ENCODE measurements at regions not wholly inside any gene's neighbourhood (a gene's known extent, or its start where the extent isn't known, plus 50 kb on each side); places are given as distances from the start of the nearest gene placed in this dataset.

GRCh38 chr6:144346719-144347447 lies 61.7 kb downstream of the UTRN start:
- in situ Hi-C loops (cut with HindIII; ENCODE audit: low pct_unique_long_range_greater_than_20kb, low sequenced_read_pairs): no loop called here
- TF ChIP-seq JUND (IDR thresholded peaks at IDR 0.05; ENCODE audit: low read depth): no peak
- DNase-seq (ENCODE audit: low read depth in 1 of 2, low spot score in 1 of 2): no peak

- in situ Hi-C loops (cut with HindIII; ENCODE audit: low pct_unique_long_range_greater_than_20kb, low sequenced_read_pairs): no loop called here
- no peak for DNase-seq (ENCODE audit: low read depth in 1 of 2, low spot score in 1 of 2)
- TF ChIP-seq JUND (IDR thresholded peaks at IDR 0.05; ENCODE audit: low read depth): no peak
Measured at GRCh38 chr6:144347448-144347759, 62.3 kb downstream of the UTRN start.

- in situ Hi-C loops (cut with HindIII; ENCODE audit: low pct_unique_long_range_greater_than_20kb, low sequenced_read_pairs): no loop called here
- no peak for TF ChIP-seq JUND (IDR thresholded peaks at IDR 0.05; ENCODE audit: low read depth)
- no peak for DNase-seq (ENCODE audit: low read depth in 1 of 2, low spot score in 1 of 2)
Measured at GRCh38 chr6:144347933-144348332, 62.8 kb downstream of the UTRN start.

- TF ChIP-seq JUND (IDR thresholded peaks at IDR 0.05; ENCODE audit: low read depth): no peak
- in situ Hi-C loops (cut with HindIII; ENCODE audit: low pct_unique_long_range_greater_than_20kb, low sequenced_read_pairs): no loop called here
- DNase-seq (ENCODE audit: low read depth in 1 of 2, low spot score in 1 of 2): no peak
Measured at GRCh38 chr6:144349690-144350527, 64.8 kb downstream of the UTRN start.

- in situ Hi-C loops (cut with HindIII; ENCODE audit: low pct_unique_long_range_greater_than_20kb, low sequenced_read_pairs): no loop called here
- TF ChIP-seq JUND (IDR thresholded peaks at IDR 0.05; ENCODE audit: low read depth): no peak
Measured at GRCh38 chr6:144350528-144350880, 65.4 kb downstream of the UTRN start.

GRCh38 chr6:144351379-144352127 lies 66.4 kb downstream of the UTRN start:
- in situ Hi-C loops (cut with HindIII; ENCODE audit: low pct_unique_long_range_greater_than_20kb, low sequenced_read_pairs): no loop called here
- TF ChIP-seq JUND (IDR thresholded peaks at IDR 0.05; ENCODE audit: low read depth): no peak
- DNase-seq (ENCODE audit: low read depth in 1 of 2, low spot score in 1 of 2): no peak

More at GRCh38 chr6:144350528-144350880, 65.4 kb downstream of the UTRN start:
- no peak for DNase-seq (ENCODE audit: low read depth in 1 of 2, low spot score in 1 of 2)

GRCh38 chr6:144352331-144352730 lies 67.2 kb downstream of the UTRN start:
- no peak for DNase-seq (ENCODE audit: low read depth in 1 of 2, low spot score in 1 of 2)
- in situ Hi-C loops (cut with HindIII; ENCODE audit: low pct_unique_long_range_greater_than_20kb, low sequenced_read_pairs): no loop called here
- no peak for TF ChIP-seq JUND (IDR thresholded peaks at IDR 0.05; ENCODE audit: low read depth)

- in situ Hi-C loops (cut with HindIII; ENCODE audit: low pct_unique_long_range_greater_than_20kb, low sequenced_read_pairs): no loop called here
- TF ChIP-seq JUND (IDR thresholded peaks at IDR 0.05; ENCODE audit: low read depth): no peak
- DNase-seq (ENCODE audit: low read depth in 1 of 2, low spot score in 1 of 2): no peak
Measured at GRCh38 chr6:144353871-144354314, 68.8 kb downstream of the UTRN start.

GRCh38 chr6:144359783-144360182 lies 74.6 kb downstream of the UTRN start:
- no peak for TF ChIP-seq JUND (IDR thresholded peaks at IDR 0.05; ENCODE audit: low read depth)
- in situ Hi-C loops (cut with HindIII; ENCODE audit: low pct_unique_long_range_greater_than_20kb, low sequenced_read_pairs): no loop called here
- DNase-seq (ENCODE audit: low read depth in 1 of 2, low spot score in 1 of 2): no peak

- TF ChIP-seq JUND (IDR thresholded peaks at IDR 0.05; ENCODE audit: low read depth): no peak
Measured at GRCh38 chr6:144360401-144360800, 75.3 kb downstream of the UTRN start.

GRCh38 chr6:144361016-144361415 lies 75.9 kb downstream of the UTRN start:
- DNase-seq (ENCODE audit: low read depth in 1 of 2, low spot score in 1 of 2): no peak
- in situ Hi-C loops (cut with HindIII; ENCODE audit: low pct_unique_long_range_greater_than_20kb, low sequenced_read_pairs): no loop called here
- no peak for TF ChIP-seq JUND (IDR thresholded peaks at IDR 0.05; ENCODE audit: low read depth)

More at GRCh38 chr6:144360401-144360800, 75.3 kb downstream of the UTRN start:
- DNase-seq (ENCODE audit: low read depth in 1 of 2, low spot score in 1 of 2): peak in 1 of 2 experiments; percentile 60
- in situ Hi-C loops (cut with HindIII; ENCODE audit: low pct_unique_long_range_greater_than_20kb, low sequenced_read_pairs): no loop called here

GRCh38 chr6:144362042-144363018 lies 77.2 kb downstream of the UTRN start:
- in situ Hi-C loops (cut with HindIII; ENCODE audit: low pct_unique_long_range_greater_than_20kb, low sequenced_read_pairs): no loop called here
- no peak for DNase-seq (ENCODE audit: low read depth in 1 of 2, low spot score in 1 of 2)
- no peak for TF ChIP-seq JUND (IDR thresholded peaks at IDR 0.05; ENCODE audit: low read depth)

All from T47D (cell line).